GM18511 (cell line): ENCODE measurements at regions not wholly inside any gene's neighbourhood (a gene's known extent, or its start where the extent isn't known, plus 50 kb on each side); places are given as distances from the start of the nearest gene placed in this dataset.

Source experiments
- ATAC-seq: cut with Tn5 transposase; IDR thresholded peaks from one replicate; pipeline ENCODE4 v1.9.1; 2021; ENCODE audit warnings: mild to moderate bottlenecking, moderate library complexity; ENCODE audit not compliant: unreplicated experiment

GRCh38 chr13:50071379-50071778, 56.1 kb downstream of the KCNRG start:
- ATAC-seq = no peak

GRCh38 chr13:50072676-50073075, 57.4 kb downstream of the KCNRG start:
- ATAC-seq = no peak

GRCh38 chr13:50073340-50073739, 58.1 kb downstream of the KCNRG start:
- no peak for ATAC-seq

GRCh38 chr13:50074843-50075242, 59.6 kb downstream of the KCNRG start:
- ATAC-seq = peak; percentile 73

GRCh38 chr13:50075619-50076097, 60.4 kb downstream of the KCNRG start:
- peak; percentile 38 for ATAC-seq

- no peak for ATAC-seq
Measured at GRCh38 chr13:50077431-50077830, 62.2 kb downstream of the KCNRG start.

- no peak for ATAC-seq
Measured at GRCh38 chr13:50078231-50078894, 63.1 kb downstream of the KCNRG start.

- no peak for ATAC-seq
Measured at GRCh38 chr13:50078895-50079654, 63.8 kb downstream of the KCNRG start.

GRCh38 chr13:50079655-50080202, 64.5 kb downstream of the KCNRG start:
- ATAC-seq = no peak

- no peak for ATAC-seq
Measured at GRCh38 chr13:50080203-50080910, 65.1 kb downstream of the KCNRG start.

- no peak for ATAC-seq
Measured at GRCh38 chr13:50080911-50081678, 65.9 kb downstream of the KCNRG start.

- ATAC-seq = peak; percentile 72
Measured at GRCh38 chr13:50081679-50082425, 66.6 kb downstream of the KCNRG start.

- peak; percentile 76 for ATAC-seq
Measured at GRCh38 chr13:50082426-50083281, 67.4 kb downstream of the KCNRG start.

GRCh38 chr13:50085063-50085462, 69.8 kb downstream of the KCNRG start:
- no peak for ATAC-seq

- ATAC-seq = no peak
Measured at GRCh38 chr13:50089633-50090032, 74.4 kb downstream of the KCNRG start.

- ATAC-seq = no peak
Measured at GRCh38 chr13:50090211-50090610, 75.0 kb downstream of the KCNRG start.

GRCh38 chr13:50094615-50095293, 79.5 kb downstream of the KCNRG start:
- no peak for ATAC-seq

GRCh38 chr13:50098693-50099092, 83.4 kb downstream of the KCNRG start:
- ATAC-seq = no peak
